Muscle of arm (tissue), 1 donor: ENCODE measurements at regions not wholly inside any gene's neighbourhood (a gene's known extent, or its start where the extent isn't known, plus 50 kb on each side); places are given as distances from the start of the nearest gene placed in this dataset.
A peak's percentile ranks its signal among the peaks of the same experiment; 100 is the strongest.
"Not testable (repeated sequence)": the region's sequence is repeated elsewhere in the genome, so short reads cannot be mapped to it uniquely, and the experiment has no call there.

ENCODE experiments used
- DNase-seq: peaks from one replicate; pipeline ENCODE4 v3.0.0-alpha.2; 2013

DNA sequence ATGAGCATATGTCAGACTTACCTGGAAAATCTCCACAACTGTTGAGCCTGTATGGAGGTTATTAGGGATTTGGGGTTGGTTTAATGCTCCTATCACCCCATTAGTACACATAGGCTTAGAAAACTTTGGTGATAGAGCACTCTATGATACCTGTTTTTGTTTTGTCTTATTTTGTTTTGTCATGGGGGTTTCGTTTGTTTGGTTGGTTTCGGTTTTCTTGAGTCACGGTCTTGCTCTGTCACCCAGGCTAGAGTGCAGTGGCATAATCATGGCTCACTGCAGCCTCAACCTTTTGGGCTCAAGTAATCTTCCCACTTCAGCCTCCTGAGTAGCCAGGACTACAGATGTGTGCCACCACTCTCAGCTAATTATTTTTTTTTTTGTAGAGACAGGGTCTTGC lies 70.0 kb downstream of the MZT1 start:
- DNase-seq = no peak

GRCh38 chr13:72656357-72656756 lies 71.1 kb downstream of the MZT1 start:
- DNase-seq = no peak

DNA sequence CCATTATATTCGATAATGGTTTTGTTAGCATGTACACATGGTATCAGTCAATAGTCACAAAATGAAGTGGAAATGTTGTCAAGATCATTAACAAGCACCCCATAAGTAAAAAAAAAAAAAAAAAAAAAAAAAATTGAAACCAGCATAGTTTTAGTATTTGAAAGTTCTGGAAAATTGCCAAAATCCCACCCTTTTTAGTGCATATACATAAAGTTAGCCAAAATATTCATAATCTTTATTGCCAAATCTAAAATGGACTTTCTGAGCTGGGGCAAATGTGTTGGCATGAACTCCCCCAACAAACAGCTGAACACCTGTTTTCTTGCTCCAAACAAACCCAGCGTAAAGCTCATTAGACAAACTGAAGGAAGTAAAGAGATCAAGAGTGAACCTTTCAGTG lies 73.9 kb downstream of the MZT1 start:
- DNase-seq = no peak

DNA sequence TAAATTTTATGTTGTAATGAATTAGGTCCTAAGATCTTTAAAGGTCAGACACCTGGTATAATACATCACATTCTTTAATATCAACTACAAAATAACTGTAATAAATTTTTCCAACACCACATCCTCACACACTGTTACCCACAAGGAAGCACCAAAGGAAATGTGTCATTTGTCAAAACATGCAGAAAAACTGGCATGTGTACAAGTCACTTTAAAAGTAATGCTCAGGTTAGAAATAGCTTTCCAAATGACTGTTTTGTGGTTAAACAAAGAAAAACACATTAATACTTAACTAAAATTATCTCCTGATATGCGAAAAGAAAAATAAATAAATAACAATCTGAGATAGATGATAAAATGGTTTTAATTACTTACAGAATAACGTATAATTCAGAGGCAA lies 74.7 kb downstream of the MZT1 start:
- no peak for DNase-seq

- no peak for DNase-seq
Observed at GRCh38 chr13:72651144-72651543, 76.3 kb downstream of the MZT1 start.

- no peak for DNase-seq
Observed at GRCh38 chr13:72650051-72650700, 77.3 kb downstream of the MZT1 start.

DNA sequence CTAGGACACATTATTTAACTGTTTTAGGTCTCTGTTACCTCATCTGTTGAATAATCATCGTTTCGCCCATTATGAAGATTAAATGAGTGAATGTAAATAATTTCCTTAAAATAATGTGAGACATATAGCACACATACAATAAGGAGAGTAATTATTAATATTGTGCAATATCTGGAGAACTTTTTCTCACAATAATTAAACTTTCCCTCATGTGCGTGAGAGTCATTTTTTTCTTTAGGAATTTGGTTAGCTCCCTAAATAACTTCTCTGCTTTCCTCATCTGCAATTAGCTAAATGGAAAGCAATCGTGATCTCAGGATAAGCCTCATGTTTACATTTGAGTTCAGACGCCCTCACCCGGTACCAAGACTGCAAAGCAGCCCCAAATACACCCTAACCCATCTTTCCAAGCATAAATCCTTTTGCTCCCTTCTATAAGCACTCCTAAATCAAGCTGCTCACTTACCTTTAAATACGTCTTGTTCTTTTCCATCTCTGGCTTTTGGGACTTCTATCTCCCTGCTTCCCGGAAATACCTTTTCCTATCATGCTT lies 78.8 kb downstream of the MZT1 start:
- no peak for DNase-seq

GRCh38 chr13:72647422-72647821 lies 80.0 kb downstream of the MZT1 start:
- DNase-seq = no peak

- no peak for DNase-seq
Observed at GRCh38 chr13:72645521-72645920, 81.9 kb downstream of the MZT1 start.

DNA sequence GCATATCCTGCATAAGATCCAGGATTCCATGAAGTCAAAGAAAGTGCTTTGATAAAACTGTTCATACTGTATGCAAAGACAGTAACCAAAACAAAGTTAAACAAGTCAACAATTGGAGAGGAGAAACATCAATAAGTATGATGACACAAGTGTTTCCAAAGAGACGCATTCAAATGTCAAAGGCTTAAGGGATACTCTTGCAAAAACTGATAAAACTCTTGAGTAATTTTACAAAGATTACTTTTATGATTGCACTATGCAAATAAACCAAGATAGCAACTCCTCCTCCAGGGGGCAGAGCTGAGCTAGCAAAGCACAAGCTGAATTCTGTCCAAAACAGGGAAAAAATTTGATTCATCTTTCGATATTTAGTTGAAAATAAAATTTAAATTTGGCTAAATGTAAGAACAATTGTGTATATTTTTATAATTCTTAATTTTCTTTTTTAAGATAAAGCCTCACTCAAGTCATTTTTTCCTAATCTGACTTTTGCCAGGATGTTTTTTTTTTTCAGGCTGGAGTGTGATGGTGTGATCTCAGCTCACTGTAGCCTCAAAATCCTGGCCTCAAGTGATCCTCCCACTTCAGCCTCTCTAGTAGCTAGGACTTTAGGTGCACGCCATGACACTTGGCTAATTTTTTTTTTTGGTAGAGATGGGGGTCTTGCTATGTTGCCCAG lies 84.0 kb downstream of the MZT1 start:
- peak; percentile 4 for DNase-seq

DNA sequence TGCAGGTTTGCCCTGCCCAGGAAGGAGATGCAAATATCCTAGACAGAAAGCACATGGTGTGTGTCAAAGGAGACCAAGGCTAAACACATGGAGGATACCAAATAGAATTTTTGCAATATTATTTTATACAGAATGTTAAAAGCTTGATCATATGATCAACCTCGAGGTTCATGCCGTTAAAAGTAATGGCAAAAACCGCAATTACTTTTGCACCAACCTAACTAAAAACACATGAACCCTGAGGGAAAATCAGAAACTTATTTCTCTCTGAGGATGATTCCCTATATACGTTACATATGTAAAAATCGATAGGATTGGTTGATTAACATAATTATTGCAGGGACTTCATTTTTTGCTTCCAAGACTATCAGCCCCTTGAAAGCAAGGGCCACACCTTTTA lies 88.1 kb downstream of the MZT1 start:
- DNase-seq = no peak

- no peak for DNase-seq
Observed at GRCh38 chr13:72638059-72638815, 89.2 kb downstream of the MZT1 start.

DNA sequence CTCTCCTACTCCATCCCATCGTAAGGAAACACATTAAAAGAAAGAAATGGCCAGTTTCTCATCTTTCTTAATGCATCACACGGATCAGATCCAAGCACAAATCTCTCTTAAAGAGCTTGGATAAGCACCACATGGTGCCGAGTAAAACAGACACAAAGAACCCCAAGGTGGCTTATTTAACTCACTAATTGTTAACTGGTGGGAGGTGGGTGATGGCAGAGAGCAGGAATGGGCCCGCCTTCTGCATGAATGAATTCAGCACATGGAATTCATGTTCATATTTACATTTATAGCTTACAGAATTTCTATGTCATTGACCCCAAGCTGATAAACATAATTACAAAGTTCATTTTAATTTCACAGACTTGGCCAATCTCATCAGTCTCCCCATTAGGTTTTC lies 89.9 kb downstream of the MZT1 start:
- no peak for DNase-seq

- DNase-seq = no peak
Observed at GRCh38 chr13:72634859-72635258, 92.6 kb downstream of the MZT1 start.

DNA sequence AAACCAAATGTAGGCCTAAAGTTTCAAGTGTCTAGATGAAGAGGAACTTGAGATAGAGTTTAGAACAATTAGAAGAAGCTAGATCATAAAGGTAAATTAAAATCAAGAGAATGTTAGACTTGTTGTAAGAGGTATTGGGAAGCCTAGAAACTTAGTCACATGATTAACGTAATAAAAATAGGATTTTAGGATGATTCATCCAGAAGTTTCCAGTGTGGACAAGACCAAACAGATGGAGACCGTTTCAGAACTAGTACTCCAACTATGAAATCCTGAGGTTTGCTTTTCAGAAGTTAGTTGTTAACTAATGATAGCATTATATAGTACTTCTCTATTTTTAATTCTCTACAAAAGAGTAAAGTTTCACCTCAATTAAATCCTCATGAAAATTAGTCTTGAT lies 104.9 kb downstream of the MZT1 start:
- no peak for DNase-seq

GRCh38 chr13:72620874-72621273 lies 106.6 kb downstream of the MZT1 start:
- no peak for DNase-seq

GRCh38 chr13:72617951-72618350 lies 109.5 kb downstream of the MZT1 start:
- DNase-seq = no peak

DNA sequence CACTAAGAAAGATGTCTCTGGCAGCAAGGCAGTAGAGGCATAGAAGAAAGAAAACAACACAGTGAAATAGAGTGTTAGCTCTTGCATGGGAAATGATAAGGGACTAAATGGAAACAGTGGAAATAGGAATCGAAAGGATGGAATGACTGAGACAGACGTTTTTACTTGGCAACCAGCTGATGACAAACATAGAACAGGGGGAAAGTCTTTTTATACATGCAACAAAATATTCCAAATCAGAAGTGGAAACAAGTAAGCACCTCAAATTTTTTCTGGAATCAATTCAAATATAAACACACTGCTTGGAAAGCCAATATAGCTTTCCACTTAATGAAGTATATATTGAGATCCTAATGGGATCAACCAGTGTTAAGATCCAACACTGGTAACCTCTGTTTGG lies 110.2 kb downstream of the MZT1 start:
- no peak for DNase-seq

- DNase-seq = not testable (repeated sequence)
Observed at GRCh38 chr13:72610251-72610891, 117.1 kb downstream of the MZT1 start.

- no peak for DNase-seq
Observed at GRCh38 chr13:72599178-72599743, 128.2 kb downstream of the MZT1 start.

- no peak for DNase-seq
Observed at GRCh38 chr13:72590091-72590740, 137.2 kb downstream of the MZT1 start.
